GM21390 (cell line): ENCODE measurements at regions not wholly inside any gene's neighbourhood (a gene's known extent, or its start where the extent isn't known, plus 50 kb on each side); places are given as distances from the start of the nearest gene placed in this dataset.
"Not testable (repeated sequence)": the region's sequence is repeated elsewhere in the genome, so short reads cannot be mapped to it uniquely, and the experiment has no call there.

Source experiments
- ATAC-seq: cut with Tn5 transposase; IDR thresholded peaks from one replicate; pipeline ENCODE4 v1.9.1; 2021; ENCODE audit not compliant: unreplicated experiment

- ATAC-seq = no peak
These were observed 463.9 kb upstream of the PROX1 start for GRCh38 chr1:213523781-213524398.

DNA sequence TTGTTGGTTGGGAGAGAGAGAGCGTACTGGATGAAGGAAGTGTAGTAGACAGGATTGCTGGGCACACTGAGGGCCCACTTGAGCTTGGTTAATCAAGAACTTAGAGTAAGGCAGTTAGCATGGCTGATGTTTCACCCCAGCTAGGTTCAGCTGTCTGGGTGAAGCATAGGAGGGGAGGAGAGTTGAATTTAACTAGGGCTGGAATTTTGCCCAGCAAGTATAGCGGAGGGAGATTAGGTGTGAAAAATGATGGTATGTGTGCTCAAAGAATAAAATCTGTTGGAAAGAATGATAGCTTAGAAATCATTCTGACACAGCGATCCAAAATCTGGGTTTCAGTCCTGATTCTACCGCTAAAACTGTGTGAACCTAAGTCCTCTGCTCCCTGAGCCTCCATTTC, 461.5 kb upstream of the PROX1 start:
- ATAC-seq = no peak

DNA sequence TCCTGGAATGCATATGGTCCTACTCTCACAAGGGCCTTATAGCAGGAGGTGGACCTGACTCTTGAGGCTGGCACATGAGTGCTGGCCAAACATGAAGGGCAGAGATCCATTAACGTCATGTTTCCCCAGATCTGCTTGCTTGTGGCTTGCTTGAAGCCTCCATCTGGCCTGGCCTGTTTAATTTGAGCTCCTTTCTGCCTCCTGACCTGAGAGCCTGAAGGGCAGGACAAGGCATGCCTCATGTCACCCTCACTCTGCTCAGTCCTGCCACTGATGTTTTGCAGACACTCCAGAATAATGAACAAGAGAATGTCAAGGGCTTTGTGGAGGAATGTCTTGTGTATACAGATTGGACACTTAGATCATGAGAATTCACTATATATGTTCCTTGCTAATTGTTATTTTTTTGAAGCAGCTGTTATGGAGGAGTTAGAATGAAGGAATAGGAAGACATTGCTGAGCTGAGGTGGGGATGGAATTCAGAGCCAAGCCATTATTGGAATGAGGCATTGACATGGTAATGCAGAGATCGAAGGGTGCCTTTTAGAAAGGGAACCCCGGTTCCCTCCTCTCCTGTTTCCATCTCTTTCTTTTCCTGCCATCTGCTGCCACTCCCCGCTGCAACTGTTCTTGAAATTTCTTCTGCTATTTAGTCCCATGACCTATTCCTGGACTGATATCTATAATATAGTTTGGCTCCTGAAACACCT, 457.0 kb upstream of the PROX1 start:
- ATAC-seq = no peak

GRCh38 chr1:213531369-213532310, 456.1 kb upstream of the PROX1 start:
- ATAC-seq = no peak

- ATAC-seq = no peak
These were observed 454.6 kb upstream of the PROX1 start for GRCh38 chr1:213533125-213533524.

- ATAC-seq = no peak
These were observed 452.1 kb upstream of the PROX1 start for GRCh38 chr1:213535679-213536078.

DNA sequence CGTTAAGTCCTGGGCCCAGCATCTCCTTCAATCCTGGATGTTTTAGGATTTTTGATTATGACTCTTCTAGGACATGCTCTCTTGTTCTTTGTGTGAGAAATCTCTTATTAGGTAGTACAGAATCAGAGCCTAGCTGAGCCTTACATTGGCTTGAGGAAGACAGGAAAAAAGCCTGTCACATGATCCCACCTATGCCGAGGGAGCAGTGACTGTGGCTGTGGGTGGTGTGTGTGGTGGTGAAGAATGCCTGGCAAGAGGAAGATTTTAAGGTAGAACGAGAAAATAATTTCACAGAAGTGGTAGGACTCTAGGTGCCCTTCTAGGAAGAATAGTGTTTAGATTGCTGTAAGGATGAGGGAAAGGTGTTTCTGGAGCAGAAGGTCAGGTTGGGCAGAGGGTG, 449.5 kb upstream of the PROX1 start:
- ATAC-seq = no peak

DNA sequence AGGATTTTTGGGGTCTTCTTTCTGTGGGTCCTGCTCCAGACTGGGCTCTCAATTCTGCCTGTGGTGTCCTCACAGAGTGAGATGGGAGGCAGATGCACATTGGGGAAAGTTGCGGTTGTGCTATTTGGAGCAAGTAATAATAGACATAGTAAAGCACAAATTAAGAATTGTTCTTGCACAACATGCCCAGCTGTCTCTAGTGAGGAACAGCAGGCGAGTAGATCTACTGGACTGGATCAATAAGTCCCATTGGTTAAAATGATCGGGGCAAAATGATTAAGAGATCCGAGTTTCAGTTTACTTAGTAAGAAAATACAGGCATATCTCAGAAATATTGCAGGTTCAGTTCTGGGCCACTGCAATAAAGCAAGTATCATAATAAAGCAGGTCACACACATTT, 448.3 kb upstream of the PROX1 start:
- no peak for ATAC-seq

DNA sequence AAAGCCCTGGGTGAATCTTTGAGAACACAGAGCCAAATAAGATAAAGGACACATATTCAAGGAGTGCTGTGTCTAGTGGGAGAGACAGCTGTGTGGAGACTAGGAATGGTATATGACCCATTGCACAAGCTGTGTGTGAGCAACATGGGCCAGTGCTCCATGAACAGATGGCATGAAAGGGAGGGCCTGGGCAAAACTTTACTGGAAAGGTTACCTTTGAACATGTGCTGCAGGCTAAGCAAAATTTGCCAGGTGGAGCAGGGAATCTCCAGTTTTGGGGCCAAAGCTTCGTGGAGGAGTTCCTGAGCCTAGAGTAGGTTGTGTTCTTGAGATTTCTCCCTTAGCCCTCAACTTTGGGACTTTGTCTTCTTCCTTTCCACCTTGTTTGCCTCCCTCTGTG, 446.1 kb upstream of the PROX1 start:
- no peak for ATAC-seq

GRCh38 chr1:213545181-213545580, 442.6 kb upstream of the PROX1 start:
- ATAC-seq = not testable (repeated sequence)

DNA sequence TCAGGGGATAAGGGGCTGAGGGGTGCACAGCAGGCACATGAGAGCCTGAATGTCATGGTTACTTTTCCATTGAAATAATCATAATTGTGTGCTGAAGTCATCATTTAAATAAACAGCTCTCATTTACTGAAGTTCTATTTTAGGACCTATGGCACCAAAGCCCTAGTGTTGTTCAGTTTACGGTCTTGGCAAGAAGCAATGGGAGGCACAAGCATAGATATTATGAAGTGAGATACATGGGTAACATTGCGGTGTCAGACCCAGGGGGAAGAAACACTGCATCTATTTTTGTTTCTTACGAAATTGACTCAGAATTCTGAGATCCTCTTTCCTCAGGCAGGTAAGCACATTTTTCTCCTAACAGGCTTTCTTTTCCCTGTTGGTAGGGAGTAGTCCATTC, 437.8 kb upstream of the PROX1 start:
- no peak for ATAC-seq

DNA sequence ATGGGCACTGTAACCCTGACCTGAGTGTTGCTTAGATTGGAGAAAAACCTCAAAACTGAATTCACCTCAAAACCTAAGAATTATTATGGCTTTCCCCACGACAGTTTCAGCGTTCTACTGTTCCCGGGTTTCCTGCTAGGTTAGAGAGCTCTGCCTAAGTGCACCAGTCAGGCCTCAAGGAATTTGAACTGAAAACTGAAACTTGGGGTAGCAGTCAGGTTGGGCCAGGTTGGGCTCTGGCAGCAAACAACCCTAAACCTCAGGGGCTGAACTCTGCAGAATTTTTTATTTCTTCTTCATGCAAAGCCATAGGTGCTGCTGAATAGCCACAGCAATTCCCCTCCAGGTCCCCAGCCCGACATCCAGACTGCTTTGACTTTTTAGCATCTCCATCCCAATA, 437.0 kb upstream of the PROX1 start:
- ATAC-seq = no peak

- no peak for ATAC-seq
These were observed 435.7 kb upstream of the PROX1 start for GRCh38 chr1:213552045-213552444.

DNA sequence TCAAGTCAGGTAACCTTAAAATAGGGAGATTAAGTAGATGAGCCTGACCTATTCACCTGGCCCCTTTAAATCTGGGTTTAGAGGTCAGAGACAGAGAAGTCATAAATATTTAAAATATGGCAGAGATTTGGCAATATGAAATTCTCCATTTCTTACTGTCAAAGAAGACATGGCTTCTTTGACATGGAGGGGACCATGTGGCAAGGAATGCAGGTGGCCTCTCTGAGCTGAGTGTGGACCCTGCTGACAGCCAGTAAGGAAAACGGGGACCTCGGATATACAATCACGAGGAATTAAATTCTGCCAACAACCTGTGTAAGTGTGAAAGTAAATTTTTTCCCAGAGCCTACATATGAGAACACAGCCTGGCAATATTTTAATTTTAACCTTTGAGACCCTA, 427.5 kb upstream of the PROX1 start:
- ATAC-seq = no peak

- no peak for ATAC-seq
These were observed 425.9 kb upstream of the PROX1 start for GRCh38 chr1:213561870-213562269.

DNA sequence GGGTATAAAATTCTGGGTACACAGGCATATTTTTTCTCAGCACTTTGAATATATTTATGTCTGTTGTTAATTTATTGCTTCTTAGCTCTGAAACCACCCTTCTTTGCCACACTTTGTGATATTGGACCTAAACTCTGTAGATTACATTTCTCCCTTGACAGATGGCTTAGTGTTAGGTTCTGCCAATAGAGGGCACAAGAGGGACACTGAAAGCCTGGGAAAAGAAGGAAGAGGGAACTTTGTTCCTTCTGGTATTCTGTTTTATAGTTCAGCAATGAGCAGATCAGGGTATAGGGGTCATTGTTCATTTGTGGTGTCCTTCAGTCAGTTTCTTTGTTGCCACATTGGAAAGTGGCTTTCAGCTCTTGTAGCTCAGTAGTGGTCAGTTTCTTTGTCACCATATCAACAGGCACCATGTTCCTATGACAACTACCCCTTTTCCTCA, 423.5 kb upstream of the PROX1 start:
- no peak for ATAC-seq

GRCh38 chr1:213568929-213569815, 418.6 kb upstream of the PROX1 start:
- no peak for ATAC-seq

DNA sequence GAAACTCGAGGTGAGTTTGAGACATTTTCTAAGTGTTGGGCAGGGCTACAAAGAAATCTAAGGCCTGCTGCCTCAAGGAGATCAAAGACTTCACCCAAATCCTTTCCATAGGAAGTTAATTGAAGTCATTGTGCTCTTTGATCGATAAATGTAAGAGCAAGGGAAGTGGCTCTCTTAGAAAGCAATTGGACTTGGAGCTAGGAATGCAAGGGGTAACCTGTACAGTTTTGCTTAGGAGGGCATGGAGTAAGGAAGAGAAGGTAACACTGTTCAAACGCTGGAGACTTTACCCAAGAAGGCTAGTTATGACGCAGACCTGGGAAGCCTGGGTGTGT, 418.0 kb upstream of the PROX1 start:
- ATAC-seq = no peak

- no peak for ATAC-seq
These were observed 417.3 kb upstream of the PROX1 start for GRCh38 chr1:213570487-213570886.

- no peak for ATAC-seq
These were observed 416.4 kb upstream of the PROX1 start for GRCh38 chr1:213571419-213571818.

GRCh38 chr1:213571843-213572242, 415.9 kb upstream of the PROX1 start:
- no peak for ATAC-seq
